GM12878 (cell line): ENCODE measurements at regions not wholly inside any gene's neighbourhood (a gene's known extent, or its start where the extent isn't known, plus 50 kb on each side); places are given as distances from the start of the nearest gene placed in this dataset.

ENCODE experiments used
- ATAC-seq: fragments of 200-7000 bp; cut with Tn5 transposase; 3 replicates; pipeline ENCODE4 v1.9.1; 2020; ENCODE audit warnings: mild to moderate bottlenecking, moderate library complexity
- BruUV-seq: library from RNA; stranded (reverse); fragments of 400-500 nt; replicated peaks from 2 replicates; lab custom pipeline; 2021; lab: Mats Ljungman, UMichigan
- CTCF ChIA-PET: fragments of 300-600 bp; sonication (Branson Sonifier 250); formaldehyde crosslinking; extraction: SDS; loops from one replicate; lab custom pipeline; 2021; ENCODE audit warnings: inconsistent platforms; lab: Yijun Ruan, JAX
- POLR2A ChIA-PET: fragments of 350-600 bp; formaldehyde crosslinking; extraction: SDS; loops from one replicate; lab custom pipeline; 2021; ENCODE audit warnings: inconsistent platforms; lab: Charles Lee
- RAD21 ChIA-PET: fragments of 300-600 bp; sonication (Branson Sonifier 250); formaldehyde crosslinking; loops from one replicate; lab custom pipeline; 2023; ENCODE audit warnings: antibody characterized with exemption; ENCODE audit not compliant: unreplicated experiment; lab: Charles Lee
- SMC1A ChIA-PET: fragments of 300-600 bp; sonication (Branson Sonifier 250); formaldehyde crosslinking; loops from one replicate; lab custom pipeline; 2023; ENCODE audit not compliant: unreplicated experiment, uncharacterized antibody; lab: Charles Lee
- DNase-seq: peaks from one replicate; pipeline ENCODE4 v3.0.0-alpha.2; 2011; ENCODE audit warnings: low read depth, low spot score
- FAIRE-seq: peaks from 3 replicates; lab custom pipeline; 2011; peaks lifted over from hg19 to GRCh38; lab: Jason Lieb, UNC
- H2AFZ ChIP-seq: 2 replicates; pipeline ENCODE4 v1.6.0; 2011; ENCODE audit warnings: low read depth, low read length, control low read depth; ENCODE audit not compliant: control insufficient read depth
- H3K27ac ChIP-seq: 2 replicates; pipeline ENCODE4 v1.5.1; 2011; ENCODE audit warnings: control low read depth; ENCODE audit not compliant: control insufficient read depth, insufficient read depth
- H3K27me3 ChIP-seq, 2 experiments: replicated peaks in 1 of 2; 2 replicates each; pipeline versions ENCODE4 v1.6.0 to v1.6.1; 2011; ENCODE audit warnings: low read length in 1 of 2; ENCODE audit not compliant: control insufficient read depth in 2 of 2, insufficient read depth in 2 of 2
- H3K36me3 ChIP-seq, 2 experiments: 2 replicates each; pipeline ENCODE4 v1.5.1; 2011; ENCODE audit warnings: low read length in 1 of 2; ENCODE audit not compliant: control insufficient read depth in 2 of 2, insufficient read depth in 2 of 2
- H3K4me1 ChIP-seq: 2 replicates; pipeline ENCODE4 v1.6.1; 2011; ENCODE audit warnings: mild to moderate bottlenecking, low read length, moderate library complexity, mixed read lengths; ENCODE audit not compliant: control insufficient read depth, insufficient read depth
- H3K4me2 ChIP-seq: 2 replicates; pipeline ENCODE4 v1.6.0; 2011; ENCODE audit warnings: control low read depth; ENCODE audit not compliant: control insufficient read depth, insufficient read depth
- H3K4me3 ChIP-seq: fragments of 200-600 bp; sonication (generic); 2 replicates; pipeline ENCODE4 v1.5.1; 2016
- H3K79me2 ChIP-seq: 2 replicates; pipeline ENCODE4 v1.6.0; 2011; ENCODE audit warnings: low read length; ENCODE audit not compliant: control insufficient read depth, insufficient read depth
- H3K9ac ChIP-seq: 2 replicates; pipeline ENCODE4 v1.8.0; 2011; ENCODE audit warnings: low read length, control low read depth, mixed read lengths; ENCODE audit not compliant: control insufficient read depth, insufficient read depth
- H3K9me3 ChIP-seq: replicated peaks from 3 replicates; pipeline ENCODE4 v1.5.1; 2011; ENCODE audit warnings: mild to moderate bottlenecking, low read length; ENCODE audit not compliant: control insufficient read depth, insufficient read depth
- H4K20me1 ChIP-seq: 2 replicates; pipeline ENCODE4 v1.6.0; 2011; ENCODE audit not compliant: control insufficient read depth, insufficient read depth
- BACH1 ChIP-seq: fragments of 450-650 bp; IDR thresholded peaks from 2 replicates; pipeline ENCODE4 v1.6.1; 2017; ENCODE audit warnings: mild to moderate bottlenecking, borderline replicate concordance
- FOXM1 ChIP-seq: IDR thresholded peaks from 2 replicates; pipeline ENCODE4 v1.6.1; 2012; ENCODE audit warnings: low read depth, mild to moderate bottlenecking, inconsistent platforms, low read length, moderate library complexity
- NR2C1 ChIP-seq: fragments of 450-650 bp; IDR thresholded peaks from 2 replicates; pipeline ENCODE4 v1.6.1; 2017; ENCODE audit warnings: antibody characterized with exemption, mild to moderate bottlenecking, moderate library complexity
- RBBP5 ChIP-seq: fragments of 200-600 bp; sonication (generic); conservative IDR thresholded peaks from 2 replicates; pipeline ENCODE4 v1.6.1; 2016
- SPI1 ChIP-seq: IDR thresholded peaks from 2 replicates; pipeline ENCODE4 v1.6.1; 2011; ENCODE audit warnings: low read depth, mild to moderate bottlenecking, low read length, moderate library complexity, borderline replicate concordance; ENCODE audit not compliant: insufficient read depth
- STAT1 ChIP-seq: fragments of 450-650 bp; conservative IDR thresholded peaks from 2 replicates; pipeline ENCODE4 v1.6.1; 2014; ENCODE audit warnings: antibody characterized with exemption, mild to moderate bottlenecking
- STAT3 ChIP-seq: IDR thresholded peaks from 2 replicates; pipeline ENCODE4 v1.6.1; 2011; ENCODE audit warnings: low read depth, low read length, improper control_type of control experiment
- WGBS: methylation state at CpG from one replicate; pipeline ENCODE4 v1.1.6; 2016; ENCODE audit warnings: low lambda C conversion rate; ENCODE audit not compliant: insufficient replicate concordance, insufficient coverage; ENCODE audit errors: missing lambda C conversion rate; 5-methylcytosine and 5-hydroxymethylcytosine counted together
- in situ Hi-C: fragments of 300-500 bp; cut with MboI; formaldehyde crosslinking; loops from 9 replicates; pipeline ENCODE4 v1.14.3; 2018; ENCODE audit warnings: mixed read lengths
- intact Hi-C: fragments of 100-400 bp; cut with micrococcal nuclease; formaldehyde crosslinking; loops from one replicate; pipeline ENCODE4 v1.14.2; 2022; ENCODE audit not compliant: unreplicated experiment
- TF ChIP-seq, protein P1 (sequence below): IDR thresholded peaks from 2 replicates; pipeline ENCODE4 v1.6.1; 2011; ENCODE audit warnings: borderline replicate concordance, low read depth, mild to moderate bottlenecking, moderate library complexity, mixed read lengths, low read length; ENCODE audit not compliant: insufficient read depth; ENCODE audit errors: extremely low read length
- TF ChIP-seq, protein P2 (sequence below): fragments of 450-650 bp; IDR thresholded peaks from 2 replicates; pipeline ENCODE4 v1.6.1; 2018; ENCODE audit warnings: mild to moderate bottlenecking, low read depth, moderate library complexity; ENCODE audit not compliant: partially characterized antibody
- TF ChIP-seq, protein P3 (sequence below): fragments of 450-650 bp; IDR thresholded peaks from 2 replicates; pipeline ENCODE4 v1.6.1; 2017; ENCODE audit warnings: antibody characterized with exemption, mild to moderate bottlenecking, moderate library complexity
- TF ChIP-seq, protein P4 (sequence below): fragments of 450-650 bp; IDR thresholded peaks from 2 replicates; pipeline ENCODE4 v1.6.1; 2018; ENCODE audit warnings: borderline replicate concordance, mild to moderate bottlenecking; ENCODE audit not compliant: partially characterized antibody

DNA sequence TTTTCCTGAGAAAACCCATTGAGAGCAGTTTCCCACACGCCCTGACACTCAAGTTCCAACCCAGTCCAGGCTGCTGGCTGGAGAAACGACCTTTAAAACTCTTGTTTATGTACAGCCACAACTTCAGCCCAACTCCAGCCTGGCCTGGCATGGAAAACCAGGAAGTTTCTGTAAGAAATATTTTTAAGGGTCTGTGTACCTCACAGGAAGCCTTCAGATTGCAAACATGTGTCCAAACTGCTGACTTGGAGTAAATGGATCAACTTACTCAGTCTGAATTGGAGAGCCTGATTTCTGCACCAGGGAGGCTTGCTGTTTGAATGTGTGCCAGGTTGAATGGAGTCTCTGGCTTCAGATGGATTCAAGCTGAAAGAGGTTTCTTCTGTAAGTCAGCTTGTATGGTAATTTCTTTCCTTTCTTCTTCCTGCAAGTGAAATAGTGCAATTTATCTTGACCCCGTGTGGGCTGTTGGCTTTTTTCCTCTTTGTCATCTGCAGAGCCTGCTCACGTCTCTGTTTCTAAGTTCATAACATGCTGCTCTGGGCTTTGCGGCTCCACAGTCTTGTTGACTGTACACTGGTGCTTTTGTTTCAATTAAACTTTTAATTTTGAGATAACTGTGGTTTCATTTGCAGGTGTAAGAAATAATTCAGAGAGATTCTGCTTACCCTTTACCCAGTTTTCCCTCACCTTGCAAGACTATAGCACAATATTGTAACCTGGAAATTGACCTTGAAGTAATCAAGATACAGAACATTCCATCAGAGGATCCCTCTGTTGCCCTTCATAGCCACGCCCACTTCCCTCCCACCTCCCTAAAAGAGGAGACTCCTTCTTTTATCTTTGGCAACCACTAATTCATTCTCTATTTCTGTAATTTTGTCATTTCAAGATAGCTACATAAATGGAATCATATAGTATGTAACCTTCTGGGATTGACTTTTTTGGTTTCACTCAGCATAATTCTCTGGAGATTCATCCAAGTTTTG, 109.7 kb upstream of the PRMT8 start:
- FAIRE-seq = no peak
- H3K27me3 ChIP-seq = no peaks in the 10 kb centered on the region
- ChIA-PET CTCF (no interaction called here), SMC1A (no interaction called here), RAD21 (no interaction called here), POLR2A (no interaction called here)
- no peak for DNase-seq
- ATAC-seq = no peak
- no peaks in the 10 kb centered on the region for H3K79me2 ChIP-seq
- H3K4me1 ChIP-seq = no peaks in the 10 kb centered on the region
- intact Hi-C loops (no loop called here), in situ Hi-C loops (no loop called here)
- H3K9me3 ChIP-seq = peaks cover 1% of the 10 kb centered on the region; the same call in 1 of the 3 replicates
- H3K27ac ChIP-seq = no peak overlapping the region
- H3K9ac ChIP-seq = no peak overlapping the region
- no peak overlapping the region for H3K4me3 ChIP-seq
- H4K20me1 ChIP-seq = no peaks in the 10 kb centered on the region
- 21% methylated on average over 6 of the region's 6 CpGs for WGBS
- H3K36me3 ChIP-seq = no peaks in the 10 kb centered on the region
- H3K4me2 ChIP-seq = no peak overlapping the region
- no peak overlapping the region for H2AFZ ChIP-seq
- BruUV-seq = no TSS peak
- no peak for TF ChIP-seq NR2C1
- no peak for TF ChIP-seq RBBP5
- TF ChIP-seq SPI1 = no peak
- TF ChIP-seq, protein P1, sequence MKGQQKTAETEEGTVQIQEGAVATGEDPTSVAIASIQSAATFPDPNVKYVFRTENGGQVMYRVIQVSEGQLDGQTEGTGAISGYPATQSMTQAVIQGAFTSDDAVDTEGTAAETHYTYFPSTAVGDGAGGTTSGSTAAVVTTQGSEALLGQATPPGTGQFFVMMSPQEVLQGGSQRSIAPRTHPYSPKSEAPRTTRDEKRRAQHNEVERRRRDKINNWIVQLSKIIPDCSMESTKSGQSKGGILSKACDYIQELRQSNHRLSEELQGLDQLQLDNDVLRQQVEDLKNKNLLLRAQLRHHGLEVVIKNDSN = no peak
- no peak for TF ChIP-seq BACH1
- TF ChIP-seq STAT1 = no peak
- TF ChIP-seq FOXM1 = no peak
- TF ChIP-seq, protein P2, sequence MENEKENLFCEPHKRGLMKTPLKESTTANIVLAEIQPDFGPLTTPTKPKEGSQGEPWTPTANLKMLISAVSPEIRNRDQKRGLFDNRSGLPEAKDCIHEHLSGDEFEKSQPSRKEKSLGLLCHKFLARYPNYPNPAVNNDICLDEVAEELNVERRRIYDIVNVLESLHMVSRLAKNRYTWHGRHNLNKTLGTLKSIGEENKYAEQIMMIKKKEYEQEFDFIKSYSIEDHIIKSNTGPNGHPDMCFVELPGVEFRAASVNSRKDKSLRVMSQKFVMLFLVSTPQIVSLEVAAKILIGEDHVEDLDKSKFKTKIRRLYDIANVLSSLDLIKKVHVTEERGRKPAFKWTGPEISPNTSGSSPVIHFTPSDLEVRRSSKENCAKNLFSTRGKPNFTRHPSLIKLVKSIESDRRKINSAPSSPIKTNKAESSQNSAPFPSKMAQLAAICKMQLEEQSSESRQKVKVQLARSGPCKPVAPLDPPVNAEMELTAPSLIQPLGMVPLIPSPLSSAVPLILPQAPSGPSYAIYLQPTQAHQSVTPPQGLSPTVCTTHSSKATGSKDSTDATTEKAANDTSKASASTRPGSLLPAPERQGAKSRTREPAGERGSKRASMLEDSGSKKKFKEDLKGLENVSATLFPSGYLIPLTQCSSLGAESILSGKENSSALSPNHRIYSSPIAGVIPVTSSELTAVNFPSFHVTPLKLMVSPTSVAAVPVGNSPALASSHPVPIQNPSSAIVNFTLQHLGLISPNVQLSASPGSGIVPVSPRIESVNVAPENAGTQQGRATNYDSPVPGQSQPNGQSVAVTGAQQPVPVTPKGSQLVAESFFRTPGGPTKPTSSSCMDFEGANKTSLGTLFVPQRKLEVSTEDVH = no peak
- no peak for TF ChIP-seq STAT3
- TF ChIP-seq, protein P3, sequence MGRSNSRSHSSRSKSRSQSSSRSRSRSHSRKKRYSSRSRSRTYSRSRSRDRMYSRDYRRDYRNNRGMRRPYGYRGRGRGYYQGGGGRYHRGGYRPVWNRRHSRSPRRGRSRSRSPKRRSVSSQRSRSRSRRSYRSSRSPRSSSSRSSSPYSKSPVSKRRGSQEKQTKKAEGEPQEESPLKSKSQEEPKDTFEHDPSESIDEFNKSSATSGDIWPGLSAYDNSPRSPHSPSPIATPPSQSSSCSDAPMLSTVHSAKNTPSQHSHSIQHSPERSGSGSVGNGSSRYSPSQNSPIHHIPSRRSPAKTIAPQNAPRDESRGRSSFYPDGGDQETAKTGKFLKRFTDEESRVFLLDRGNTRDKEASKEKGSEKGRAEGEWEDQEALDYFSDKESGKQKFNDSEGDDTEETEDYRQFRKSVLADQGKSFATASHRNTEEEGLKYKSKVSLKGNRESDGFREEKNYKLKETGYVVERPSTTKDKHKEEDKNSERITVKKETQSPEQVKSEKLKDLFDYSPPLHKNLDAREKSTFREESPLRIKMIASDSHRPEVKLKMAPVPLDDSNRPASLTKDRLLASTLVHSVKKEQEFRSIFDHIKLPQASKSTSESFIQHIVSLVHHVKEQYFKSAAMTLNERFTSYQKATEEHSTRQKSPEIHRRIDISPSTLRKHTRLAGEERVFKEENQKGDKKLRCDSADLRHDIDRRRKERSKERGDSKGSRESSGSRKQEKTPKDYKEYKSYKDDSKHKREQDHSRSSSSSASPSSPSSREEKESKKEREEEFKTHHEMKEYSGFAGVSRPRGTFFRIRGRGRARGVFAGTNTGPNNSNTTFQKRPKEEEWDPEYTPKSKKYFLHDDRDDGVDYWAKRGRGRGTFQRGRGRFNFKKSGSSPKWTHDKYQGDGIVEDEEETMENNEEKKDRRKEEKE = no peak
- TF ChIP-seq, protein P4, sequence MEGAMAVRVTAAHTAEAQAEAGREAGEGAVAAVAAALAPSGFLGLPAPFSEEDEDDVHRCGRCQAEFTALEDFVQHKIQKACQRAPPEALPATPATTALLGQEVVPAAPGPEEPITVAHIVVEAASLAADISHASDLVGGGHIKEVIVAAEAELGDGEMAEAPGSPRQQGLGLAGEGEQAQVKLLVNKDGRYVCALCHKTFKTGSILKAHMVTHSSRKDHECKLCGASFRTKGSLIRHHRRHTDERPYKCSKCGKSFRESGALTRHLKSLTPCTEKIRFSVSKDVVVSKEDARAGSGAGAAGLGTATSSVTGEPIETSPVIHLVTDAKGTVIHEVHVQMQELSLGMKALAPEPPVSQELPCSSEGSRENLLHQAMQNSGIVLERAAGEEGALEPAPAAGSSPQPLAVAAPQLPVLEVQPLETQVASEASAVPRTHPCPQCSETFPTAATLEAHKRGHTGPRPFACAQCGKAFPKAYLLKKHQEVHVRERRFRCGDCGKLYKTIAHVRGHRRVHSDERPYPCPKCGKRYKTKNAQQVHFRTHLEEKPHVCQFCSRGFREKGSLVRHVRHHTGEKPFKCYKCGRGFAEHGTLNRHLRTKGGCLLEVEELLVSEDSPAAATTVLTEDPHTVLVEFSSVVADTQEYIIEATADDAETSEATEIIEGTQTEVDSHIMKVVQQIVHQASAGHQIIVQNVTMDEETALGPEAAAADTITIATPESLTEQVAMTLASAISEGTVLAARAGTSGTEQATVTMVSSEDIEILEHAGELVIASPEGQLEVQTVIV = no peak
